HEK293 (cell line): ENCODE measurements at regions not wholly inside any gene's neighbourhood (a gene's known extent, or its start where the extent isn't known, plus 50 kb on each side); places are given as distances from the start of the nearest gene placed in this dataset.

Experiments
- CTCF ChIA-PET: fragments of 350-600 bp; formaldehyde crosslinking; extraction: SDS; loops from one replicate; lab custom pipeline; 2021; ENCODE audit warnings: antibody characterized with exemption; lab: Yijun Ruan, JAX
- POLR2A ChIA-PET: fragments of 300-600 bp; formaldehyde crosslinking; extraction: SDS; loops from one replicate; lab custom pipeline; 2020; ENCODE audit warnings: antibody characterized with exemption, inconsistent platforms; lab: Yijun Ruan, JAX
- H3K27ac ChIP-seq: fragments of 200-500 bp; sonication (Bioruptor generic); 2 replicates; pipeline ENCODE4 v1.5.1; 2014; ENCODE audit warnings: low read depth, low read length, control low read depth, inconsistent platforms; ENCODE audit errors: extremely low read depth
- H3K36me3 ChIP-seq, 2 experiments: fragments of 200-500 bp in 1 of 2; sonication (Bioruptor generic) in 1 of 2; 1 replicate in 1 of 2; 2 replicates in 1 of 2; pipeline ENCODE4 v1.5.1; 2014 to 2017; ENCODE audit warnings: inconsistent platforms in 2 of 2, low read length in 2 of 2; ENCODE audit not compliant: control insufficient read depth in 2 of 2, insufficient read depth in 1 of 2
- H3K4me1 ChIP-seq: fragments of 200-500 bp; sonication (Bioruptor generic); 2 replicates; pipeline ENCODE4 v1.5.1; 2014; ENCODE audit warnings: mild to moderate bottlenecking, low read length, inconsistent platforms; ENCODE audit not compliant: control insufficient read depth, insufficient read depth
- H3K4me3 ChIP-seq: 2 replicates; pipeline ENCODE4 v1.5.1; 2011; ENCODE audit warnings: low read depth, mild to moderate bottlenecking, control low read depth, low read length, moderate library complexity
- H3K9me3 ChIP-seq: fragments of 200-500 bp; sonication (Bioruptor generic); 2 replicates; pipeline ENCODE4 v1.5.1; 2014; ENCODE audit warnings: low read depth, low read length, inconsistent platforms; ENCODE audit not compliant: control insufficient read depth, insufficient read depth
- GLI4 ChIP-seq: fragments of 450-650 bp; formaldehyde crosslinking; IDR thresholded peaks from 2 replicates; pipeline ENCODE4 v1.5.1; 2016; ENCODE audit warnings: missing biosample characterization, missing genetic modification characterization
- GLIS2 ChIP-seq: fragments of 450-650 bp; formaldehyde crosslinking; IDR thresholded peaks from 2 replicates; pipeline ENCODE4 v1.5.1; 2016; ENCODE audit warnings: missing biosample characterization, missing genetic modification characterization
- HOXD13 ChIP-seq: sonication (generic); formaldehyde crosslinking; IDR thresholded peaks from 2 replicates; pipeline ENCODE4 v1.8.0; 2022; ENCODE audit warnings: missing genetic modification reagents, borderline replicate concordance
- KLF10 ChIP-seq: fragments of 450-650 bp; IDR thresholded peaks from 2 replicates; pipeline ENCODE4 v1.5.1; 2018; ENCODE audit warnings: missing biosample characterization, mild to moderate bottlenecking, missing genetic modification characterization
- ZFP41 ChIP-seq: fragments of 450-650 bp; formaldehyde crosslinking; IDR thresholded peaks from 2 replicates; pipeline ENCODE4 v1.5.1; 2016; ENCODE audit warnings: missing biosample characterization, missing genetic modification characterization, borderline replicate concordance
- ZNF10 ChIP-seq: fragments of 450-650 bp; formaldehyde crosslinking; IDR thresholded peaks from 2 replicates; pipeline ENCODE4 v1.5.1; 2017; ENCODE audit warnings: missing biosample characterization, missing genetic modification characterization
- ZNF114 ChIP-seq: fragments of 450-650 bp; formaldehyde crosslinking; IDR thresholded peaks from 2 replicates; pipeline ENCODE4 v1.5.0; 2017; ENCODE audit warnings: missing biosample characterization, missing genetic modification characterization
- ZNF133 ChIP-seq: fragments of 450-650 bp; formaldehyde crosslinking; IDR thresholded peaks from 2 replicates; pipeline ENCODE4 v1.5.1; 2016; ENCODE audit warnings: missing biosample characterization, missing genetic modification characterization
- ZNF169 ChIP-seq: fragments of 450-650 bp; formaldehyde crosslinking; IDR thresholded peaks from 2 replicates; pipeline ENCODE4 v1.5.1; 2016; ENCODE audit warnings: missing biosample characterization, missing genetic modification characterization
- ZNF211 ChIP-seq: fragments of 450-650 bp; formaldehyde crosslinking; IDR thresholded peaks from 2 replicates; pipeline ENCODE4 v1.5.1; 2016; ENCODE audit warnings: low read depth, missing biosample characterization, missing genetic modification characterization
- ZNF302 ChIP-seq: fragments of 450-650 bp; formaldehyde crosslinking; IDR thresholded peaks from 2 replicates; pipeline ENCODE4 v1.5.1; 2016; ENCODE audit warnings: missing biosample characterization, missing genetic modification characterization, low read depth
- ZNF311 ChIP-seq: fragments of 450-650 bp; formaldehyde crosslinking; IDR thresholded peaks from 2 replicates; pipeline ENCODE4 v1.5.1; 2017; ENCODE audit warnings: missing biosample characterization, missing genetic modification characterization, borderline replicate concordance
- ZNF366 ChIP-seq: fragments of 450-650 bp; formaldehyde crosslinking; conservative IDR thresholded peaks from 2 replicates; pipeline ENCODE4 v1.5.1; 2016; ENCODE audit warnings: missing biosample characterization, missing genetic modification characterization
- ZNF514 ChIP-seq: fragments of 450-650 bp; formaldehyde crosslinking; IDR thresholded peaks from 2 replicates; pipeline ENCODE4 v1.5.1; 2016; ENCODE audit warnings: missing biosample characterization, missing genetic modification characterization
- ZNF621 ChIP-seq: fragments of 450-650 bp; formaldehyde crosslinking; IDR thresholded peaks from 2 replicates; pipeline ENCODE4 v1.5.1; 2017; ENCODE audit warnings: missing biosample characterization, missing genetic modification characterization
- ZNF701 ChIP-seq: fragments of 450-650 bp; formaldehyde crosslinking; IDR thresholded peaks from 2 replicates; pipeline ENCODE4 v1.5.1; 2016; ENCODE audit warnings: missing biosample characterization, missing genetic modification characterization
- ZNF785 ChIP-seq: fragments of 450-650 bp; formaldehyde crosslinking; IDR thresholded peaks from 2 replicates; pipeline ENCODE4 v1.5.1; 2016; ENCODE audit warnings: missing biosample characterization, missing genetic modification characterization
- ZNF843 ChIP-seq: fragments of 450-650 bp; formaldehyde crosslinking; IDR thresholded peaks from 2 replicates; pipeline ENCODE4 v1.5.1; 2016; ENCODE audit warnings: missing biosample characterization, missing genetic modification characterization
- TF ChIP-seq, protein P1 (sequence below): fragments of 450-650 bp; formaldehyde crosslinking; IDR thresholded peaks from 2 replicates; pipeline ENCODE4 v1.5.1; 2016; ENCODE audit warnings: missing biosample characterization, missing genetic modification characterization
- TF ChIP-seq, protein P2 (sequence below): fragments of 450-650 bp; formaldehyde crosslinking; IDR thresholded peaks from 2 replicates; pipeline ENCODE4 v1.5.1; 2016; ENCODE audit warnings: missing biosample characterization, missing genetic modification characterization
- TF ChIP-seq, protein P3 (sequence below): fragments of 450-650 bp; formaldehyde crosslinking; IDR thresholded peaks from 2 replicates; pipeline ENCODE4 v1.5.1; 2016; ENCODE audit warnings: missing biosample characterization, missing genetic modification characterization
- TF ChIP-seq, protein P4 (sequence below): fragments of 450-650 bp; formaldehyde crosslinking; IDR thresholded peaks from 2 replicates; pipeline ENCODE4 v1.5.1; 2016; ENCODE audit warnings: missing biosample characterization, missing genetic modification characterization
- TF ChIP-seq, protein P5 (sequence below): fragments of 450-650 bp; formaldehyde crosslinking; conservative IDR thresholded peaks from 2 replicates; pipeline ENCODE4 v1.5.1; 2016; ENCODE audit warnings: low read depth, missing biosample characterization, missing genetic modification characterization

DNA sequence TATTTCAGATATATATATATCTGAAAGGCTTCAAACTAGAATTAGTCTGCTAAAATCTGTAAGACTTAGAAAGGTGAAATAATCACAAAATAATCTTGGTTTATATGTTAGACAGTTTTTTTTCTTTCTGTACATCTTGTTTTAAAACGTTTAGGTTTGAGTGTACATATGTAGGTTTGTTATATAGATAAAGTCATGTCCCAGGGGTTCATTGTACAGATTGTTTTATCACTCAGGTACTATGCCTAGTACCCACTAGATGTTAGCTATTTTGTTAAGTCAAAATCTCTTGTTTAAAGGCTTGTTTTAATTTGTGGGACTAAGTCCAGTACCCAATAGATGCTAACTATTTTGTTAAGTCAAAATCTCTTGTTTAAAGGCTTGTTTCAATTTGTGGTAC lies 1339.0 kb upstream of the CITED2 start (continued):
- TF ChIP-seq, protein P1, sequence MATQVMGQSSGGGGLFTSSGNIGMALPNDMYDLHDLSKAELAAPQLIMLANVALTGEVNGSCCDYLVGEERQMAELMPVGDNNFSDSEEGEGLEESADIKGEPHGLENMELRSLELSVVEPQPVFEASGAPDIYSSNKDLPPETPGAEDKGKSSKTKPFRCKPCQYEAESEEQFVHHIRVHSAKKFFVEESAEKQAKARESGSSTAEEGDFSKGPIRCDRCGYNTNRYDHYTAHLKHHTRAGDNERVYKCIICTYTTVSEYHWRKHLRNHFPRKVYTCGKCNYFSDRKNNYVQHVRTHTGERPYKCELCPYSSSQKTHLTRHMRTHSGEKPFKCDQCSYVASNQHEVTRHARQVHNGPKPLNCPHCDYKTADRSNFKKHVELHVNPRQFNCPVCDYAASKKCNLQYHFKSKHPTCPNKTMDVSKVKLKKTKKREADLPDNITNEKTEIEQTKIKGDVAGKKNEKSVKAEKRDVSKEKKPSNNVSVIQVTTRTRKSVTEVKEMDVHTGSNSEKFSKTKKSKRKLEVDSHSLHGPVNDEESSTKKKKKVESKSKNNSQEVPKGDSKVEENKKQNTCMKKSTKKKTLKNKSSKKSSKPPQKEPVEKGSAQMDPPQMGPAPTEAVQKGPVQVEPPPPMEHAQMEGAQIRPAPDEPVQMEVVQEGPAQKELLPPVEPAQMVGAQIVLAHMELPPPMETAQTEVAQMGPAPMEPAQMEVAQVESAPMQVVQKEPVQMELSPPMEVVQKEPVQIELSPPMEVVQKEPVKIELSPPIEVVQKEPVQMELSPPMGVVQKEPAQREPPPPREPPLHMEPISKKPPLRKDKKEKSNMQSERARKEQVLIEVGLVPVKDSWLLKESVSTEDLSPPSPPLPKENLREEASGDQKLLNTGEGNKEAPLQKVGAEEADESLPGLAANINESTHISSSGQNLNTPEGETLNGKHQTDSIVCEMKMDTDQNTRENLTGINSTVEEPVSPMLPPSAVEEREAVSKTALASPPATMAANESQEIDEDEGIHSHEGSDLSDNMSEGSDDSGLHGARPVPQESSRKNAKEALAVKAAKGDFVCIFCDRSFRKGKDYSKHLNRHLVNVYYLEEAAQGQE (tag by site-specific recombination), result no peak
- TF ChIP-seq ZNF785 (tag by site-specific recombination), result no peak
- TF ChIP-seq, protein P2, sequence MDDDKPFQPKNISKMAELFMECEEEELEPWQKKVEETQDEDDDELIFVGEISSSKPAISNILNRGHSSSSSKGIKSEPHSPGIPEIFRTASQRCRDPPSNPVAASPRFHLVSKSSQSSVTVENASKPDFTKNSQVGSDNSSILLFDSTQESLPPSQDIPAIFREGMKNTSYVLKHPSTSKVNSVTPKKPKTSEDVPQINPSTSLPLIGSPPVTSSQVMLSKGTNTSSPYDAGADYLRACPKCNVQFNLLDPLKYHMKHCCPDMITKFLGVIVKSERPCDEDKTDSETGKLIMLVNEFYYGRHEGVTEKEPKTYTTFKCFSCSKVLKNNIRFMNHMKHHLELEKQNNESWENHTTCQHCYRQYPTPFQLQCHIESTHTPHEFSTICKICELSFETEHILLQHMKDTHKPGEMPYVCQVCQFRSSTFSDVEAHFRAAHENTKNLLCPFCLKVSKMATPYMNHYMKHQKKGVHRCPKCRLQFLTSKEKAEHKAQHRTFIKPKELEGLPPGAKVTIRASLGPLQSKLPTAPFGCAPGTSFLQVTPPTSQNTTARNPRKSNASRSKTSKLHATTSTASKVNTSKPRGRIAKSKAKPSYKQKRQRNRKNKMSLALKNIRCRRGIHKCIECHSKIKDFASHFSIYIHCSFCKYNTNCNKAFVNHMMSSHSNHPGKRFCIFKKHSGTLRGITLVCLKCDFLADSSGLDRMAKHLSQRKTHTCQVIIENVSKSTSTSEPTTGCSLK, result no peak
- no peak for TF ChIP-seq ZNF211 (tag by site-specific recombination)
- TF ChIP-seq ZNF114 (tag by site-specific recombination), result no peak
- no peak for TF ChIP-seq ZFP41
- TF ChIP-seq GLIS2, result no peak
- TF ChIP-seq, protein P3, sequence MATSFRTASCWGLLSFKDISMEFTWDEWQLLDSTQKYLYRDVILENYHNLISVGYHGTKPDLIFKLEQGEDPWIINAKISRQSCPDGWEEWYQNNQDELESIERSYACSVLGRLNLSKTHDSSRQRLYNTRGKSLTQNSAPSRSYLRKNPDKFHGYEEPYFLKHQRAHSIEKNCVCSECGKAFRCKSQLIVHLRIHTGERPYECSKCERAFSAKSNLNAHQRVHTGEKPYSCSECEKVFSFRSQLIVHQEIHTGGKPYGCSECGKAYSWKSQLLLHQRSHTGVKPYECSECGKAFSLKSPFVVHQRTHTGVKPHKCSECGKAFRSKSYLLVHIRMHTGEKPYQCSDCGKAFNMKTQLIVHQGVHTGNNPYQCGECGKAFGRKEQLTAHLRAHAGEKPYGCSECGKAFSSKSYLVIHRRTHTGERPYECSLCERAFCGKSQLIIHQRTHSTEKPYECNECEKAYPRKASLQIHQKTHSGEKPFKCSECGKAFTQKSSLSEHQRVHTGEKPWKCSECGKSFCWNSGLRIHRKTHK, result no peak
- TF ChIP-seq, protein P4, sequence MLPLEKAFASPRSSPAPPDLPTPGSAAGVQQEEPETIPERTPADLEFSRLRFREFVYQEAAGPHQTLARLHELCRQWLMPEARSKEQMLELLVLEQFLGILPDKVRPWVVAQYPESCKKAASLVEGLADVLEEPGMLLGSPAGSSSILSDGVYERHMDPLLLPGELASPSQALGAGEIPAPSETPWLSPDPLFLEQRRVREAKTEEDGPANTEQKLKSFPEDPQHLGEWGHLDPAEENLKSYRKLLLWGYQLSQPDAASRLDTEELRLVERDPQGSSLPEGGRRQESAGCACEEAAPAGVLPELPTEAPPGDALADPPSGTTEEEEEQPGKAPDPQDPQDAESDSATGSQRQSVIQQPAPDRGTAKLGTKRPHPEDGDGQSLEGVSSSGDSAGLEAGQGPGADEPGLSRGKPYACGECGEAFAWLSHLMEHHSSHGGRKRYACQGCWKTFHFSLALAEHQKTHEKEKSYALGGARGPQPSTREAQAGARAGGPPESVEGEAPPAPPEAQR, result no peak
- TF ChIP-seq, protein P5, sequence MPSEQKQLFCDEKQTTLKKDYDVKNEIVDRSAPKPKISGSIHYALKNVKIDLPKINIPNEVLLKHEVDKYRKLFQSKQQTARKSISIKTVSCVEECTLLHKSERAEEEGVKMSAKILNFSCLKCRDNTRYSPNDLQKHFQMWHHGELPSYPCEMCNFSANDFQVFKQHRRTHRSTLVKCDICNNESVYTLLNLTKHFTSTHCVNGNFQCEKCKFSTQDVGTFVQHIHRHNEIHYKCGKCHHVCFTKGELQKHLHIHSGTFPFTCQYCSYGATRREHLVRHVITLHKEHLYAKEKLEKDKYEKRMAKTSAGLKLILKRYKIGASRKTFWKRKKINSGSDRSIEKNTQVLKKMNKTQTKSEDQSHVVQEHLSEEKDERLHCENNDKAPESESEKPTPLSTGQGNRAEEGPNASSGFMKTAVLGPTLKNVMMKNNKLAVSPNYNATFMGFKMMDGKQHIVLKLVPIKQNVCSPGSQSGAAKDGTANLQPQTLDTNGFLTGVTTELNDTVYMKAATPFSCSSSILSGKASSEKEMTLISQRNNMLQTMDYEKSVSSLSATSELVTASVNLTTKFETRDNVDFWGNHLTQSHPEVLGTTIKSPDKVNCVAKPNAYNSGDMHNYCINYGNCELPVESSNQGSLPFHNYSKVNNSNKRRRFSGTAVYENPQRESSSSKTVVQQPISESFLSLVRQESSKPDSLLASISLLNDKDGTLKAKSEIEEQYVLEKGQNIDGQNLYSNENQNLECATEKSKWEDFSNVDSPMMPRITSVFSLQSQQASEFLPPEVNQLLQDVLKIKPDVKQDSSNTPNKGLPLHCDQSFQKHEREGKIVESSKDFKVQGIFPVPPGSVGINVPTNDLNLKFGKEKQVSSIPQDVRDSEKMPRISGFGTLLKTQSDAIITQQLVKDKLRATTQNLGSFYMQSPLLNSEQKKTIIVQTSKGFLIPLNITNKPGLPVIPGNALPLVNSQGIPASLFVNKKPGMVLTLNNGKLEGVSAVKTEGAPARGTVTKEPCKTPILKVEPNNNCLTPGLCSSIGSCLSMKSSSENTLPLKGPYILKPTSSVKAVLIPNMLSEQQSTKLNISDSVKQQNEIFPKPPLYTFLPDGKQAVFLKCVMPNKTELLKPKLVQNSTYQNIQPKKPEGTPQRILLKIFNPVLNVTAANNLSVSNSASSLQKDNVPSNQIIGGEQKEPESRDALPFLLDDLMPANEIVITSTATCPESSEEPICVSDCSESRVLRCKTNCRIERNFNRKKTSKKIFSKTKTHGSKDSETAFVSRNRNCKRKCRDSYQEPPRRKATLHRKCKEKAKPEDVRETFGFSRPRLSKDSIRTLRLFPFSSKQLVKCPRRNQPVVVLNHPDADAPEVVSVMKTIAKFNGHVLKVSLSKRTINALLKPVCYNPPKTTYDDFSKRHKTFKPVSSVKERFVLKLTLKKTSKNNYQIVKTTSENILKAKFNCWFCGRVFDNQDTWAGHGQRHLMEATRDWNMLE (tag by site-specific recombination), result no peak

DNA sequence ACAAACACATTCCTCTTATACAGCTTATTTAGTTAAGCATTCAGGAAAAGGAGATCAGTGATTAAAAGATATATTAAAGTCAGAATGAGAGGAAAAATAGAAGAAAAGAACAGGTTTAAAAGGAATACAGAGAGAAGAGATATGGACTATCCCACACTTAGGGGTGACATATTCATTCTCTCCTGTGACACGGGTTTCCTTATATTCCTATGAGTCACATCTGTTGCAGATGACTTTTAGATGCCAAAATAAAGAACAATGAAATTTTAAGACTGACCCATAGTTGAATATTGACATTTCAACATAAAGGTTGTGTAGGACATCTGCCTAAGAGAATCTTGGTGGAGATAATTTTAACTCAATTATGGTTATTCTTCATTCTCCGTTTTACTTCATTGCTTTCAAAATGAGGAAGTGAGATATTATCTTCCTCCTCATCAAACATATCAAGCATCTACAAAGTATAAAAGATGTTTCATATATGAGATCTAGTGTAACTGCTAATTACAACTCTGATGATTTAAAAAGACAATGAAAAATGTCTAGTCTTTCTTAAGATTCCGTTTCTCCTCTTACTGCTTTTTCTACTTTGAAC lies 1336.7 kb upstream of the CITED2 start:
- no peaks in the 10 kb centered on the region for H3K4me1 ChIP-seq
- CTCF ChIA-PET, result no interaction called here
- H3K4me3 ChIP-seq, result no peak overlapping the region
- no peaks in the 10 kb centered on the region for H3K9me3 ChIP-seq
- H3K27ac ChIP-seq, result no peak overlapping the region
- H3K36me3 ChIP-seq, result no peaks in the 10 kb centered on the region
- POLR2A ChIA-PET, result no interaction called here
- TF ChIP-seq GLI4 (tag by site-specific recombination) (no peak), ZNF621 (tag by site-specific recombination) (no peak), ZNF10 (no peak), KLF10 (tag by site-specific recombination) (no peak), ZNF701 (no peak), ZNF843 (tag by site-specific recombination) (no peak), ZNF514 (tag by site-specific recombination) (no peak), ZNF311 (tag by site-specific recombination) (no peak), ZNF302 (tag by site-specific recombination) (no peak), ZNF133 (no peak), ZNF366 (tag by site-specific recombination) (no peak), ZNF169 (tag by site-specific recombination) (no peak), HOXD13 (no peak)
